ENCODE measurements at regions not wholly inside any gene's neighbourhood (a gene's known extent, or its start where the extent isn't known, plus 50 kb on each side); places are given as distances from the start of the nearest gene placed in this dataset.

DNA sequence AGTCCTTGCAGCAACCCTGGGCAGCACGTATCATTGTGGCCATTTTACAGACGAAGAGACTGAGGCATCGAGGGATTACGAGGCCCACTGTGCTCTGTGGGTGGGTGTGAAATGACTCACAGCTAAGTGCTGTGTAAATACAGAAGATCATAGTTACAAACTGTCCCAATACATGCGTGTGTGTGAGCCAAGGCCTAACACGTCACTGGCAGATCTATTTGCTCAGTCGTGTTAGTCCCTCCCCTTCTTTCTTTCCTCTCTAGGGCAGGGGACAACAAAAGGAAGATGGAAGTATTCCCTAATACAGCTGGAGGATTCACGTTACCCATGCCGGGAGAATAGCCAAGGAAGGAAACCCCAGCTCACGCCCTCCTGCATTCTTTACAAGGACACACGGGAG, 175.9 kb downstream of the CDC5L start:
- no peak overlapping the region for H3K9ac ChIP-seq (ENCODE audit: extremely low read depth, insufficient read length, low read length)
- no peak overlapping the region for H2BK12ac ChIP-seq (ENCODE audit: insufficient read length, low read depth, low read length)
- H3K14ac ChIP-seq (ENCODE audit: insufficient read depth, low read length), result no peak overlapping the region
- H3K36me3 Mint-ChIP-seq (ENCODE audit: insufficient read depth in 1 of 3, low read depth in 3 of 3), result no peaks in the 10 kb centered on the region
- H3K27me3 ChIP-seq (ENCODE audit: insufficient read depth, low read length), result no peaks in the 10 kb centered on the region
- no peak overlapping the region for H3K56ac ChIP-seq (ENCODE audit: insufficient read length, low read depth, low read length)
- no peak overlapping the region for H3K4me3 Mint-ChIP-seq
- H4K91ac ChIP-seq (ENCODE audit: insufficient read length, low read depth, low read length), result no peak overlapping the region
- H2BK120ac ChIP-seq (ENCODE audit: low read depth, low read length, poor library complexity, severe bottlenecking), result no peak overlapping the region
- H3K27ac Mint-ChIP-seq, result peak overlapping the region in 1 of 3 experiments; percentile 52; a peak in 1 of 7 replicates
- H3K4ac ChIP-seq (ENCODE audit: low read depth, low read length), result no peak overlapping the region
- H2BK5ac ChIP-seq (ENCODE audit: insufficient read length, low read length), result no peak overlapping the region
- H3K4me2 ChIP-seq (ENCODE audit: insufficient read depth, insufficient read length, low read length), result no peak overlapping the region
- no peaks in the 10 kb centered on the region for H3K9me3 ChIP-seq (ENCODE audit: control insufficient read depth, low read depth, low read length)
- H3K79me2 ChIP-seq (ENCODE audit: insufficient read depth, low read length), result no peaks in the 10 kb centered on the region
- H3K23ac ChIP-seq (ENCODE audit: insufficient read length, low read depth, low read length), result no peak overlapping the region
- H3T11ph ChIP-seq (ENCODE audit: low read length), result no peak overlapping the region
- H4K5ac ChIP-seq (ENCODE audit: insufficient read length, low read depth, low read length), result no peak overlapping the region
- H4K8ac ChIP-seq (replicated peaks; ENCODE audit: insufficient read length, low read depth, low read length), result no peak overlapping the region
- no peak overlapping the region for H3K18ac ChIP-seq (ENCODE audit: insufficient read length, low read depth, low read length)
- H4K20me1 ChIP-seq (ENCODE audit: control insufficient read depth, insufficient read depth, insufficient read length), result no peaks in the 10 kb centered on the region
- peaks cover 31 to 44% of the 10 kb centered on the region in 2 experiments for H3K4me1 Mint-ChIP-seq
- H3K9me3 Mint-ChIP-seq, result no peaks in the 10 kb centered on the region
- H3K23me2 ChIP-seq (ENCODE audit: insufficient read length, low read depth, low read length, poor library complexity, severe bottlenecking), result no peaks in the 10 kb centered on the region
- no CpG with 5 or more reads among the region's 11 CpGs for WGBS (ENCODE audit: extremely low coverage, insufficient read length, low lambda C conversion rate)
- no peak overlapping the region for H2AFZ ChIP-seq (ENCODE audit: low read length)
- DNase-seq, result no peak
- H3K27me3 Mint-ChIP-seq (ENCODE audit: low read depth), result peaks cover 6% of the 10 kb centered on the region
- no peak overlapping the region for H2BK20ac ChIP-seq (ENCODE audit: low read depth, low read length, poor library complexity, severe bottlenecking)
- TF ChIP-seq, protein P1, sequence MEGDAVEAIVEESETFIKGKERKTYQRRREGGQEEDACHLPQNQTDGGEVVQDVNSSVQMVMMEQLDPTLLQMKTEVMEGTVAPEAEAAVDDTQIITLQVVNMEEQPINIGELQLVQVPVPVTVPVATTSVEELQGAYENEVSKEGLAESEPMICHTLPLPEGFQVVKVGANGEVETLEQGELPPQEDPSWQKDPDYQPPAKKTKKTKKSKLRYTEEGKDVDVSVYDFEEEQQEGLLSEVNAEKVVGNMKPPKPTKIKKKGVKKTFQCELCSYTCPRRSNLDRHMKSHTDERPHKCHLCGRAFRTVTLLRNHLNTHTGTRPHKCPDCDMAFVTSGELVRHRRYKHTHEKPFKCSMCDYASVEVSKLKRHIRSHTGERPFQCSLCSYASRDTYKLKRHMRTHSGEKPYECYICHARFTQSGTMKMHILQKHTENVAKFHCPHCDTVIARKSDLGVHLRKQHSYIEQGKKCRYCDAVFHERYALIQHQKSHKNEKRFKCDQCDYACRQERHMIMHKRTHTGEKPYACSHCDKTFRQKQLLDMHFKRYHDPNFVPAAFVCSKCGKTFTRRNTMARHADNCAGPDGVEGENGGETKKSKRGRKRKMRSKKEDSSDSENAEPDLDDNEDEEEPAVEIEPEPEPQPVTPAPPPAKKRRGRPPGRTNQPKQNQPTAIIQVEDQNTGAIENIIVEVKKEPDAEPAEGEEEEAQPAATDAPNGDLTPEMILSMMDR (conservative IDR thresholded peaks at IDR 0.05), result no peak
- no peak overlapping the region for H2AK5ac ChIP-seq (ENCODE audit: insufficient read length, low read length)
- no peak overlapping the region for H2BK15ac ChIP-seq (ENCODE audit: low read depth, low read length)
- H3K79me1 ChIP-seq (ENCODE audit: insufficient read depth, low read depth, low read length, poor library complexity, severe bottlenecking), result no peaks in the 10 kb centered on the region
- no peak overlapping the region for H3K27ac ChIP-seq (ENCODE audit: insufficient read length, low read depth, low read length)
- H3K4me1 ChIP-seq (ENCODE audit: insufficient read depth, low read length), result peaks cover 5% of the 10 kb centered on the region; the same call in 1 of the 2 replicates

All from H9 (cell line).